ENCODE measurements at regions not wholly inside any gene's neighbourhood (a gene's known extent, or its start where the extent isn't known, plus 50 kb on each side); places are given as distances from the start of the nearest gene placed in this dataset.

DNA sequence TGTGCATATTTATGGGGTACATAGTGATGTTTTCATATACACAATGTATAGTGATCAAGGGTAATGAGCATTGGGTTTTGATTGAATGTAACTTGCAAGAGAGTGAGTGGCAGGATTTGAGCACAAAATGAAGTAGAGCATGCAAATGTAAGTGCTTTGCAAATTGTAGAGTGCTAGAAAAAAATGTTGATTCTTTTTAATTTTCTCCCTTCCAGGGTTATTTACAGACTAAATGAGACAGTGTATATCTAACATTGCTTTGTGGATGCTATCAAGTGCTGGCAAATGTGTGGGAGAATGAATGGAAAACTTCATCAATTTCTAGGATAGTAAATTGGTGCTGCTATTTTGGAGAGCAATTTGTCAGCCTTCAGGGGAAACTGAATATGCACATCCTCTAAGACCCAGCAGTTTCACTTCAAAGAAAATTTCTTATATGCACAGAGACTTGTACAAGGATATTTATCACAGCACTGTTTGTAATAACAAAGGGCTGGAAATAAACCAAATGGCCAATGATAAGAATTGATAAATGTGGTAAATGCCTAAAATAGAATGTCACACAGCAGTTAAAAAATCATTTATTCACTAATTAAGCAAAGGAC is 120.6 kb upstream of the PLPP4 start:
- TF ChIP-seq EZH2 (IDR thresholded peaks at IDR 0.05; ENCODE audit: borderline replicate concordance, low read depth, low read length, poor library complexity, severe bottlenecking), result no peak
- TF ChIP-seq, protein P1, sequence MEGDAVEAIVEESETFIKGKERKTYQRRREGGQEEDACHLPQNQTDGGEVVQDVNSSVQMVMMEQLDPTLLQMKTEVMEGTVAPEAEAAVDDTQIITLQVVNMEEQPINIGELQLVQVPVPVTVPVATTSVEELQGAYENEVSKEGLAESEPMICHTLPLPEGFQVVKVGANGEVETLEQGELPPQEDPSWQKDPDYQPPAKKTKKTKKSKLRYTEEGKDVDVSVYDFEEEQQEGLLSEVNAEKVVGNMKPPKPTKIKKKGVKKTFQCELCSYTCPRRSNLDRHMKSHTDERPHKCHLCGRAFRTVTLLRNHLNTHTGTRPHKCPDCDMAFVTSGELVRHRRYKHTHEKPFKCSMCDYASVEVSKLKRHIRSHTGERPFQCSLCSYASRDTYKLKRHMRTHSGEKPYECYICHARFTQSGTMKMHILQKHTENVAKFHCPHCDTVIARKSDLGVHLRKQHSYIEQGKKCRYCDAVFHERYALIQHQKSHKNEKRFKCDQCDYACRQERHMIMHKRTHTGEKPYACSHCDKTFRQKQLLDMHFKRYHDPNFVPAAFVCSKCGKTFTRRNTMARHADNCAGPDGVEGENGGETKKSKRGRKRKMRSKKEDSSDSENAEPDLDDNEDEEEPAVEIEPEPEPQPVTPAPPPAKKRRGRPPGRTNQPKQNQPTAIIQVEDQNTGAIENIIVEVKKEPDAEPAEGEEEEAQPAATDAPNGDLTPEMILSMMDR (conservative IDR thresholded peaks at IDR 0.05; ENCODE audit: low read depth, low read length), result no peak
